Neural progenitor cell (in vitro differentiated cells): ENCODE measurements at regions not wholly inside any gene's neighbourhood (a gene's known extent, or its start where the extent isn't known, plus 50 kb on each side); places are given as distances from the start of the nearest gene placed in this dataset.

ENCODE experiments used
- DNase-seq: peaks from one replicate; pipeline ENCODE4 v3.0.0-alpha.2; 2016; ENCODE audit warnings: low spot score
- H2AFZ ChIP-seq: fragments of 200-600 bp; sonication (generic); replicated peaks from 2 replicates; pipeline ENCODE4 v1.6.1; 2016; ENCODE audit warnings: antibody characterized with exemption
- H3F3A ChIP-seq: fragments of 200-600 bp; sonication (generic); 2 replicates; pipeline ENCODE4 v1.6.1; 2016; ENCODE audit warnings: antibody characterized with exemption, low read depth
- H3K27ac ChIP-seq: fragments of 200-600 bp; sonication (generic); 2 replicates; pipeline ENCODE4 v1.5.1; 2016; ENCODE audit warnings: mild to moderate bottlenecking
- H3K27me3 ChIP-seq: fragments of 200-600 bp; sonication (generic); 2 replicates; pipeline ENCODE4 v1.6.1; 2016; ENCODE audit warnings: mild to moderate bottlenecking, moderate library complexity
- H3K36me3 ChIP-seq: fragments of 200-600 bp; sonication (generic); 2 replicates; pipeline ENCODE4 v1.5.1; 2016
- H3K4me1 ChIP-seq: fragments of 200-600 bp; sonication (generic); 2 replicates; pipeline ENCODE4 v1.6.1; 2016; ENCODE audit warnings: mixed run types
- H3K4me2 ChIP-seq: fragments of 200-600 bp; sonication (generic); 2 replicates; pipeline ENCODE4 v1.6.1; 2016
- H3K4me3 ChIP-seq: fragments of 200-600 bp; sonication (generic); 2 replicates; pipeline ENCODE4 v1.5.1; 2016
- H3K79me2 ChIP-seq: fragments of 200-600 bp; sonication (generic); 2 replicates; pipeline ENCODE4 v1.6.1; 2016; ENCODE audit warnings: low read depth
- H3K9ac ChIP-seq: fragments of 200-600 bp; sonication (generic); 2 replicates; pipeline ENCODE4 v1.6.1; 2016
- H3K9me3 ChIP-seq: fragments of 200-600 bp; sonication (generic); 2 replicates; pipeline ENCODE4 v1.5.1; 2016; ENCODE audit warnings: low read depth
- H4K20me1 ChIP-seq: fragments of 200-600 bp; sonication (generic); 2 replicates; pipeline ENCODE4 v1.6.1; 2016; ENCODE audit warnings: low read depth
- H3K27ac Mint-ChIP-seq: 3 replicates; pipeline ENCODE4 v1.8.0; 2021; ENCODE audit warnings: mixed read lengths
- H3K27me3 Mint-ChIP-seq: 2 replicates; pipeline ENCODE4 v1.8.0; 2022; ENCODE audit warnings: low read depth, mild to moderate bottlenecking, inconsistent platforms, moderate library complexity, mixed read lengths; ENCODE audit not compliant: insufficient read depth
- H3K36me3 Mint-ChIP-seq: 3 replicates; pipeline ENCODE4 v1.8.0; 2021; ENCODE audit warnings: mixed read lengths
- H3K4me1 Mint-ChIP-seq: 3 replicates; pipeline ENCODE4 v1.8.0; 2021; ENCODE audit warnings: mixed read lengths
- H3K4me3 Mint-ChIP-seq: 3 replicates; pipeline ENCODE4 v1.8.0; 2021; ENCODE audit warnings: mild to moderate bottlenecking, moderate library complexity, mixed read lengths
- H3K9me3 Mint-ChIP-seq: 3 replicates; pipeline ENCODE4 v1.8.0; 2020; ENCODE audit warnings: mixed read lengths
- EZH2 ChIP-seq: fragments of 200-600 bp; sonication (generic); IDR thresholded peaks from 2 replicates; pipeline ENCODE4 v1.6.1; 2017; ENCODE audit warnings: antibody characterized with exemption, mild to moderate bottlenecking, moderate library complexity
- EZH2phosphoT487 ChIP-seq: fragments of 200-600 bp; sonication (generic); IDR thresholded peaks from 2 replicates; pipeline ENCODE4 v1.6.1; 2017; ENCODE audit warnings: antibody characterized with exemption
- TF ChIP-seq, protein P1 (sequence below): fragments of 200-600 bp; sonication (generic); IDR thresholded peaks from 2 replicates; pipeline ENCODE4 v1.5.1; 2017; ENCODE audit warnings: antibody characterized with exemption, mild to moderate bottlenecking

DNA sequence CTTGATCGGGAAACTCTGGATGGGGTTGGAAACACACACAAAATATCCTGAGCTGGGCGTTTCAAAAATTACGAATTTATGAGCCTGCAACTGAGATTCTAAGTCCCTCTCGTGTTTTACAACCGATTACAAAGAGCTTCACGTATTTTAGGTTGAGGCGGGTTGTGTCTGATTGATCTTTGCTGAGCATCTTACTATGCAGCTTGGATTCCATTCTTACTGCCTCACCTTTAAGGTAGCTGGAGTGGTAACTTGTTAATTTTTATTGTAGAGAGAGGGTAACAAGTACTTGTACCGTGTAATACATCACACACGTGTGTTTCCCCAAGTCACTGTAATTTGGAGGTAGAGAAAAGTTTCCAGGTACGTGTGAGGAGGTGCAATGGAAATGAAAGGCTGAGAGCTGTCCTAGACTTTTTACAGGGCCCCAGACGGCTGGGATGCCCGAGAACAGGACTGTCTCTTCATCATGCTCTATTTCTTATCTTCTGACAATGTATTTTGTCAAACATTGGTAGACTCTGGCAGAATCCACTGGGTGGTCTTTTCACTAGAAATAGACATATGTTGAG is 97.8 kb upstream of the TENM3 start:
- Mint-ChIP-seq H3K27ac (peak overlapping the region; percentile 99), H3K27me3 (peaks cover 10% of the 10 kb centered on the region), H3K4me3 (peak overlapping the region; percentile 100), H3K9me3 (peaks cover 2% of the 10 kb centered on the region), H3K36me3 (peaks cover 19% of the 10 kb centered on the region), H3K4me1 (peaks cover 56% of the 10 kb centered on the region)
- Histone ChIP-seq H3K9ac (peak overlapping the region; percentile 75), H3F3A (peaks cover 38% of the 10 kb centered on the region), H3K4me2 (peak overlapping the region; percentile 88), H3K9me3 (no peaks in the 10 kb centered on the region), H3K79me2 (peaks cover 57% of the 10 kb centered on the region), H3K27me3 (peaks cover 26% of the 10 kb centered on the region), H4K20me1 (peaks cover 24% of the 10 kb centered on the region), H2AFZ (peak overlapping the region; percentile 65), H3K4me1 (peaks cover 49% of the 10 kb centered on the region), H3K4me3 (peak overlapping the region; percentile 98), H3K36me3 (no peaks in the 10 kb centered on the region), H3K27ac (no peak overlapping the region)
- DNase-seq: peak; percentile 33
- TF ChIP-seq EZH2phosphoT487 (no peak), EZH2 (no peak)
- TF ChIP-seq, protein P1, sequence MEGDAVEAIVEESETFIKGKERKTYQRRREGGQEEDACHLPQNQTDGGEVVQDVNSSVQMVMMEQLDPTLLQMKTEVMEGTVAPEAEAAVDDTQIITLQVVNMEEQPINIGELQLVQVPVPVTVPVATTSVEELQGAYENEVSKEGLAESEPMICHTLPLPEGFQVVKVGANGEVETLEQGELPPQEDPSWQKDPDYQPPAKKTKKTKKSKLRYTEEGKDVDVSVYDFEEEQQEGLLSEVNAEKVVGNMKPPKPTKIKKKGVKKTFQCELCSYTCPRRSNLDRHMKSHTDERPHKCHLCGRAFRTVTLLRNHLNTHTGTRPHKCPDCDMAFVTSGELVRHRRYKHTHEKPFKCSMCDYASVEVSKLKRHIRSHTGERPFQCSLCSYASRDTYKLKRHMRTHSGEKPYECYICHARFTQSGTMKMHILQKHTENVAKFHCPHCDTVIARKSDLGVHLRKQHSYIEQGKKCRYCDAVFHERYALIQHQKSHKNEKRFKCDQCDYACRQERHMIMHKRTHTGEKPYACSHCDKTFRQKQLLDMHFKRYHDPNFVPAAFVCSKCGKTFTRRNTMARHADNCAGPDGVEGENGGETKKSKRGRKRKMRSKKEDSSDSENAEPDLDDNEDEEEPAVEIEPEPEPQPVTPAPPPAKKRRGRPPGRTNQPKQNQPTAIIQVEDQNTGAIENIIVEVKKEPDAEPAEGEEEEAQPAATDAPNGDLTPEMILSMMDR: no peak

DNA sequence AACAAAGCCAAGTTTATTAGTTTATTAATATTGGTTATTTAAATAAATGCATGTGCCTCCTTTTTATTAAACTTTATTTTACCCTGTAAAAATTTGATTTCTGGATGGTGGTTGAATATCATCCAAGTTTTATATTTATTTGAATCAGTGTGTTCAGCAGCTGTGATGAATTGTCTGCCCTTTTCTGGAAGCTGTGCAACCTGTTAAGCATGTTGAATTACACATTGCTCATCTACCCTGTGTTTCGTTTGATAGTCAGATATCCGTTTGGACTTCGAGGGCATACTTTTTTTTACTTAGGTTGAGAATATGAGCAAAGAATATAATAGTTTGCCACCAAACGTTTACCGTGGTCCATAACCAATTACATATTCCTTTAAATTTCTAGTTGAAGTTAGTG is 95.8 kb upstream of the TENM3 start:
- H2AFZ ChIP-seq: no peak overlapping the region
- peaks cover 40% of the 10 kb centered on the region for H3K4me1 Mint-ChIP-seq
- H3K4me3 ChIP-seq: peak overlapping the region; percentile 98
- H3K9ac ChIP-seq: no peak overlapping the region
- H3K36me3 ChIP-seq: no peaks in the 10 kb centered on the region
- peaks cover 9% of the 10 kb centered on the region for H3K9me3 Mint-ChIP-seq
- no peaks in the 10 kb centered on the region for H3K9me3 ChIP-seq
- TF ChIP-seq EZH2phosphoT487 (no peak), EZH2 (no peak)
- TF ChIP-seq, protein P1: no peak
- peak overlapping the region; percentile 88 for H3K4me2 ChIP-seq
- peaks cover 18% of the 10 kb centered on the region for H3K36me3 Mint-ChIP-seq
- H3F3A ChIP-seq: peaks cover 31% of the 10 kb centered on the region
- H3K4me1 ChIP-seq: peaks cover 43% of the 10 kb centered on the region
- peak overlapping the region; percentile 54 for H3K27ac Mint-ChIP-seq
- no peak overlapping the region for H3K27ac ChIP-seq
- H3K79me2 ChIP-seq: peaks cover 77% of the 10 kb centered on the region
- H4K20me1 ChIP-seq: peaks cover 33% of the 10 kb centered on the region
- peaks cover 8% of the 10 kb centered on the region for H3K27me3 Mint-ChIP-seq
- DNase-seq: no peak
- H3K27me3 ChIP-seq: peaks cover 7% of the 10 kb centered on the region
- peak overlapping the region; percentile 100 for H3K4me3 Mint-ChIP-seq

DNA sequence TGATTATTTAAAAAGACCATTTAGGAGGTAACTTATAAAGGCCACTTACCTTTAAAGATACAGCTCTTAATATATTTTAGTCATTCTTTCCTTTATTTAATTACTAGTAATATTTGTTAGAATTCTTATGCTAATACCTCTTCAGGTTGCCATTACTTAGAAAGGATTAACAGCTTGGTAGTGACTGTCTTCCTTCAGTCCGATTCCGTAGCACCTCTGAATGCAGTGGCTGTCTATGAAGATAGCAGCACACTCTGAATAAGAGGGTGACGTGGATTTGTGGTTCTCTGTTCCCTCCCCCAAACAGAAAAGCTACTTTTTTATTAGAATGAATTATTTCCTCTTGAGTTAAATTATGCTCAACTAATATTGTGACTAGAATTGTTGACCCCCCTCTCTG is 92.6 kb upstream of the TENM3 start:
- DNase-seq: peak; percentile 42
- Histone ChIP-seq H3K4me3 (no peak overlapping the region), H3K9ac (no peak overlapping the region), H3K4me2 (peak overlapping the region; percentile 50), H3K36me3 (no peaks in the 10 kb centered on the region), H4K20me1 (peaks cover 32% of the 10 kb centered on the region), H3F3A (peaks cover 7% of the 10 kb centered on the region), H2AFZ (no peak overlapping the region), H3K27me3 (no peaks in the 10 kb centered on the region), H3K27ac (no peak overlapping the region), H3K9me3 (no peaks in the 10 kb centered on the region), H3K79me2 (peaks cover 100% of the 10 kb centered on the region), H3K4me1 (peaks cover 58% of the 10 kb centered on the region)
- Mint-ChIP-seq H3K9me3 (peaks cover 17% of the 10 kb centered on the region), H3K4me1 (peaks cover 33% of the 10 kb centered on the region), H3K4me3 (no peak overlapping the region), H3K36me3 (peaks cover 27% of the 10 kb centered on the region), H3K27me3 (no peaks in the 10 kb centered on the region), H3K27ac (no peak overlapping the region)
- TF ChIP-seq EZH2: no peak

DNA sequence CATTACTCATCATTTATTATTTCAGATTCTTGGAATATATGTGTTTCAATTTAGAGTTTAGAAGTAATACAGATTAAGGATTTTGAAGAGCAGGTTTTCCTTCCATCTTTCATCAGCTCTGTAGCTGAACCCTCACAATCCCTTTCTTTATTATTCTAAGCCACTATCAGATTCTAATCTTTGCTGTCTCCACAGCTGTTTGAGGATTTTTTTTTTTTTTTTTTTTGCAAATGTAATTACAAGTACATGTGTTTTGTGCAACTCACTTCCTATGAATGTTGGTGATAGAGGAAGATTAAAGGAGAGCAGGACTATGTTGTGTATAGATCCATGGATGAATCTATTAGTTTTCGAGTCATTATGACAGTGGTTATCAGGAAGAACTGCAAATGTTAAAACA is 87.4 kb upstream of the TENM3 start:
- no peaks in the 10 kb centered on the region for H3K27me3 Mint-ChIP-seq
- no peaks in the 10 kb centered on the region for H3K36me3 ChIP-seq
- DNase-seq: no peak
- no peak overlapping the region for H3K27ac ChIP-seq
- H3K36me3 Mint-ChIP-seq: peaks cover 66% of the 10 kb centered on the region
- no peak overlapping the region for H3K4me3 ChIP-seq
- H3K79me2 ChIP-seq: peaks cover 90% of the 10 kb centered on the region
- no peak overlapping the region for H3K4me2 ChIP-seq
- H3K4me1 ChIP-seq: peaks cover 32% of the 10 kb centered on the region
- no peaks in the 10 kb centered on the region for H3K27me3 ChIP-seq
- no peaks in the 10 kb centered on the region for H3K4me1 Mint-ChIP-seq
- H4K20me1 ChIP-seq: peaks cover 15% of the 10 kb centered on the region
- no peak for TF ChIP-seq EZH2
- TF ChIP-seq, protein P1: no peak
- no peak for TF ChIP-seq EZH2phosphoT487
- peaks cover 62% of the 10 kb centered on the region for H3K9me3 Mint-ChIP-seq
- H3F3A ChIP-seq: no peaks in the 10 kb centered on the region
- no peak overlapping the region for H3K4me3 Mint-ChIP-seq
- H3K9ac ChIP-seq: no peak overlapping the region
- no peaks in the 10 kb centered on the region for H3K9me3 ChIP-seq
- no peak overlapping the region for H2AFZ ChIP-seq
- H3K27ac Mint-ChIP-seq: no peak overlapping the region
